Large intestine (tissue), 3 donors: ENCODE measurements at regions not wholly inside any gene's neighbourhood (a gene's known extent, or its start where the extent isn't known, plus 50 kb on each side); places are given as distances from the start of the nearest gene placed in this dataset.
A peak's percentile ranks its signal among the peaks of the same experiment; 100 is the strongest.

Experiments
- DNase-seq, 2 donors: peaks; one replicate each; pipeline versions ENCODE4 v3.0.0 to v3.0.0-alpha.2; 2013
- H3K27ac ChIP-seq: one replicate; pipeline ENCODE4 v1.5.1; 2013; ENCODE audit warnings: low read length
- H3K27me3 ChIP-seq: 2 replicates; pipeline ENCODE4 v1.6.1; 2013; ENCODE audit warnings: low read length; ENCODE audit not compliant: control insufficient read depth, insufficient read depth
- H3K36me3 ChIP-seq: 2 replicates; pipeline ENCODE4 v1.6.1; 2013; ENCODE audit warnings: low read length; ENCODE audit not compliant: control insufficient read depth, insufficient read depth
- H3K4me1 ChIP-seq: one replicate; pipeline ENCODE4 v1.6.1; 2013; ENCODE audit warnings: low read length; ENCODE audit not compliant: control insufficient read depth, insufficient read depth
- H3K4me3 ChIP-seq: one replicate; pipeline ENCODE4 v1.5.1; 2013; ENCODE audit warnings: low read length
- H3K9me3 ChIP-seq: one replicate; pipeline ENCODE4 v1.6.1; 2013; ENCODE audit warnings: mild to moderate bottlenecking, low read depth, low read length, moderate library complexity; ENCODE audit not compliant: control insufficient read depth
- WGBS: methylation state at CpG from one replicate; pipeline ENCODE4 v1.1.5; 2013; ENCODE audit warnings: low lambda C conversion rate; ENCODE audit not compliant: insufficient coverage; 5-methylcytosine and 5-hydroxymethylcytosine counted together

GRCh38 chr10:90138844-90139243 is 437.5 kb downstream of the KIF20B start:
- Histone ChIP-seq H3K27ac (no peak overlapping the region), H3K4me1 (no peaks in the 10 kb centered on the region), H3K9me3 (peaks cover 3% of the 10 kb centered on the region), H3K27me3 (no peaks in the 10 kb centered on the region), H3K4me3 (no peak overlapping the region), H3K36me3 (no peaks in the 10 kb centered on the region)
- DNase-seq = no peak
- WGBS = no CpG with 5 or more reads among the region's 4 CpGs

GRCh38 chr10:90141791-90142190 is 440.4 kb downstream of the KIF20B start:
- WGBS = no CpG with 5 or more reads among the region's 1 CpG

GRCh38 chr10:90143937-90144336 is 442.5 kb downstream of the KIF20B start:
- H3K27ac ChIP-seq = no peak overlapping the region
- no peaks in the 10 kb centered on the region for H3K36me3 ChIP-seq
- no peaks in the 10 kb centered on the region for H3K27me3 ChIP-seq
- DNase-seq = no peak
- WGBS = 100% methylated on average over 1 of the region's 1 CpG
- no peak overlapping the region for H3K4me3 ChIP-seq
- H3K4me1 ChIP-seq = no peaks in the 10 kb centered on the region
- no peaks in the 10 kb centered on the region for H3K9me3 ChIP-seq

More at GRCh38 chr10:90141791-90142190, 440.4 kb downstream of the KIF20B start:
- no peaks in the 10 kb centered on the region for H3K4me1 ChIP-seq
- no peaks in the 10 kb centered on the region for H3K36me3 ChIP-seq
- no peak overlapping the region for H3K4me3 ChIP-seq
- H3K9me3 ChIP-seq = no peaks in the 10 kb centered on the region
- no peaks in the 10 kb centered on the region for H3K27me3 ChIP-seq
- no peak for DNase-seq
- H3K27ac ChIP-seq = no peak overlapping the region

GRCh38 chr10:90148116-90148855 is 446.9 kb downstream of the KIF20B start:
- no peaks in the 10 kb centered on the region for H3K36me3 ChIP-seq
- no peaks in the 10 kb centered on the region for H3K4me1 ChIP-seq
- 61% methylated on average over 3 of the region's 6 CpGs for WGBS
- H3K9me3 ChIP-seq = no peaks in the 10 kb centered on the region
- DNase-seq = peak; percentile 2 to 7
- H3K4me3 ChIP-seq = no peak overlapping the region
- no peak overlapping the region for H3K27ac ChIP-seq
- no peaks in the 10 kb centered on the region for H3K27me3 ChIP-seq

GRCh38 chr10:90149563-90149962 is 448.2 kb downstream of the KIF20B start:
- Histone ChIP-seq H3K9me3 (no peaks in the 10 kb centered on the region), H3K27ac (no peak overlapping the region), H3K36me3 (no peaks in the 10 kb centered on the region), H3K4me3 (no peak overlapping the region), H3K27me3 (no peaks in the 10 kb centered on the region), H3K4me1 (no peaks in the 10 kb centered on the region)
- DNase-seq = no peak
- whole genome bisulfite sequencing = no CpG with 5 or more reads among the region's 1 CpG

- WGBS = no CpG with 5 or more reads among the region's 2 CpGs
- no peak overlapping the region for H3K4me3 ChIP-seq
- H3K4me1 ChIP-seq = no peaks in the 10 kb centered on the region
- no peak for DNase-seq
- no peaks in the 10 kb centered on the region for H3K27me3 ChIP-seq
- no peak overlapping the region for H3K27ac ChIP-seq
- no peaks in the 10 kb centered on the region for H3K9me3 ChIP-seq
- H3K36me3 ChIP-seq = no peaks in the 10 kb centered on the region
Observed at GRCh38 chr10:90162271-90162853, 461.0 kb downstream of the KIF20B start.

GRCh38 chr10:90167174-90168064 is 466.0 kb downstream of the KIF20B start:
- Histone ChIP-seq H3K36me3 (no peaks in the 10 kb centered on the region), H3K27ac (no peak overlapping the region), H3K4me3 (no peak overlapping the region), H3K9me3 (no peaks in the 10 kb centered on the region), H3K4me1 (no peaks in the 10 kb centered on the region), H3K27me3 (no peaks in the 10 kb centered on the region)
- DNase-seq = no peak
- no CpG with 5 or more reads among the region's 1 CpG for WGBS

GRCh38 chr10:90168244-90168643 is 466.9 kb downstream of the KIF20B start:
- WGBS = 91% methylated on average over 4 of the region's 7 CpGs
- no peak for DNase-seq
- Histone ChIP-seq H3K4me1 (no peaks in the 10 kb centered on the region), H3K9me3 (no peaks in the 10 kb centered on the region), H3K27me3 (no peaks in the 10 kb centered on the region), H3K36me3 (no peaks in the 10 kb centered on the region), H3K4me3 (no peak overlapping the region), H3K27ac (no peak overlapping the region)

GRCh38 chr10:90171014-90171722 is 469.8 kb downstream of the KIF20B start:
- Histone ChIP-seq H3K27me3 (no peaks in the 10 kb centered on the region), H3K4me3 (no peak overlapping the region), H3K27ac (no peak overlapping the region), H3K9me3 (no peaks in the 10 kb centered on the region), H3K36me3 (no peaks in the 10 kb centered on the region), H3K4me1 (no peaks in the 10 kb centered on the region)
- DNase-seq = no peak
- WGBS = no CpG with 5 or more reads among the region's 2 CpGs

GRCh38 chr10:90174531-90174930 is 473.1 kb downstream of the KIF20B start:
- Histone ChIP-seq H3K9me3 (no peaks in the 10 kb centered on the region), H3K36me3 (no peaks in the 10 kb centered on the region), H3K4me3 (no peak overlapping the region), H3K4me1 (no peaks in the 10 kb centered on the region), H3K27me3 (no peaks in the 10 kb centered on the region), H3K27ac (no peak overlapping the region)
- no peak for DNase-seq
- WGBS = no CpG with 5 or more reads among the region's 3 CpGs
